A549 (cell line): ENCODE measurements at regions not wholly inside any gene's neighbourhood (a gene's known extent, or its start where the extent isn't known, plus 50 kb on each side); places are given as distances from the start of the nearest gene placed in this dataset.

ENCODE experiments used
- CBX8 ChIP-seq: fragments of 200-600 bp; sonication (generic); IDR thresholded peaks from 2 replicates; pipeline ENCODE4 v1.6.1; 2016
- KDM1A ChIP-seq: fragments of 200-600 bp; sonication (generic); IDR thresholded peaks from 2 replicates; pipeline ENCODE4 v1.6.1; 2016; ENCODE audit warnings: low read depth, mild to moderate bottlenecking
- MAX ChIP-seq: IDR thresholded peaks from 2 replicates; pipeline ENCODE4 v1.6.1; 2012
- MYC ChIP-seq: IDR thresholded peaks from 2 replicates; pipeline ENCODE4 v1.6.1; 2012; ENCODE audit warnings: mild to moderate bottlenecking, inconsistent platforms, low read length, improper control_type of control experiment, borderline replicate concordance
- POLR2A ChIP-seq: IDR thresholded peaks from 2 replicates; pipeline ENCODE4 v1.6.1; 2012; ENCODE audit warnings: mild to moderate bottlenecking, low read length
- TF ChIP-seq, protein P1 (sequence below): fragments of >200 bp; sonication (Bioruptor Twin); formaldehyde crosslinking; IDR thresholded peaks from 3 replicates; pipeline ENCODE4 v1.5.1; 2016

GRCh38 chr17:77398274-77398673, 257.5 kb downstream of the SEC14L1 start:
- TF ChIP-seq, protein P1, sequence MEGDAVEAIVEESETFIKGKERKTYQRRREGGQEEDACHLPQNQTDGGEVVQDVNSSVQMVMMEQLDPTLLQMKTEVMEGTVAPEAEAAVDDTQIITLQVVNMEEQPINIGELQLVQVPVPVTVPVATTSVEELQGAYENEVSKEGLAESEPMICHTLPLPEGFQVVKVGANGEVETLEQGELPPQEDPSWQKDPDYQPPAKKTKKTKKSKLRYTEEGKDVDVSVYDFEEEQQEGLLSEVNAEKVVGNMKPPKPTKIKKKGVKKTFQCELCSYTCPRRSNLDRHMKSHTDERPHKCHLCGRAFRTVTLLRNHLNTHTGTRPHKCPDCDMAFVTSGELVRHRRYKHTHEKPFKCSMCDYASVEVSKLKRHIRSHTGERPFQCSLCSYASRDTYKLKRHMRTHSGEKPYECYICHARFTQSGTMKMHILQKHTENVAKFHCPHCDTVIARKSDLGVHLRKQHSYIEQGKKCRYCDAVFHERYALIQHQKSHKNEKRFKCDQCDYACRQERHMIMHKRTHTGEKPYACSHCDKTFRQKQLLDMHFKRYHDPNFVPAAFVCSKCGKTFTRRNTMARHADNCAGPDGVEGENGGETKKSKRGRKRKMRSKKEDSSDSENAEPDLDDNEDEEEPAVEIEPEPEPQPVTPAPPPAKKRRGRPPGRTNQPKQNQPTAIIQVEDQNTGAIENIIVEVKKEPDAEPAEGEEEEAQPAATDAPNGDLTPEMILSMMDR = no peak
- no peak for TF ChIP-seq MAX
- no peak for TF ChIP-seq KDM1A
- TF ChIP-seq POLR2A = no peak
- no peak for TF ChIP-seq MYC
- no peak for TF ChIP-seq CBX8
